Endothelial cell of hepatic sinusoid (primary cell): ENCODE measurements at regions not wholly inside any gene's neighbourhood (a gene's known extent, or its start where the extent isn't known, plus 50 kb on each side); places are given as distances from the start of the nearest gene placed in this dataset.
"Not testable (repeated sequence)": the region's sequence is repeated elsewhere in the genome, so short reads cannot be mapped to it uniquely, and the experiment has no call there.

Source experiments
- in situ Hi-C: cut with HindIII; loops from 2 replicates; pipeline ENCODE4 v1.10.0; 2017; ENCODE audit warnings: low sequenced_read_pairs

DNA sequence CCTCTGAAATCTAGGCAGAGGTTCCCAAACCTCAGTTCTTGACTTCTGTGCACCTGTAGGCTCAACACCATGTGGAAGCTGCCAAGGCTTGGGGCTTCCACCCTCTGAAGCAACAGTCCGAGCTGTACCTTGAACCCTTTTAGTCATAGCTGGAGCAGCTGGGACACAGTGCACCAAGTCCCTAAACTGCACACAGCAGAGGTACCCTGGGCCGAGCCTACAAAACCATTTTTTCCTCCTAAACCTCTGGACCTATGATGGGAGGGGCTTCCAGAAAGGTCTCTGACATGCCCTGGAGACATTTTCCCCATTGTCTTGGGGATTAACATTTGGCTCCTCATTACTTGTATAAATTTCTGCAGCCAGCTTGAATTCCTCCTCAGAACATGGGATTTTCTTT, 168.8 kb downstream of the TLE3 start:
- in situ Hi-C loops: not testable (repeated sequence)

DNA sequence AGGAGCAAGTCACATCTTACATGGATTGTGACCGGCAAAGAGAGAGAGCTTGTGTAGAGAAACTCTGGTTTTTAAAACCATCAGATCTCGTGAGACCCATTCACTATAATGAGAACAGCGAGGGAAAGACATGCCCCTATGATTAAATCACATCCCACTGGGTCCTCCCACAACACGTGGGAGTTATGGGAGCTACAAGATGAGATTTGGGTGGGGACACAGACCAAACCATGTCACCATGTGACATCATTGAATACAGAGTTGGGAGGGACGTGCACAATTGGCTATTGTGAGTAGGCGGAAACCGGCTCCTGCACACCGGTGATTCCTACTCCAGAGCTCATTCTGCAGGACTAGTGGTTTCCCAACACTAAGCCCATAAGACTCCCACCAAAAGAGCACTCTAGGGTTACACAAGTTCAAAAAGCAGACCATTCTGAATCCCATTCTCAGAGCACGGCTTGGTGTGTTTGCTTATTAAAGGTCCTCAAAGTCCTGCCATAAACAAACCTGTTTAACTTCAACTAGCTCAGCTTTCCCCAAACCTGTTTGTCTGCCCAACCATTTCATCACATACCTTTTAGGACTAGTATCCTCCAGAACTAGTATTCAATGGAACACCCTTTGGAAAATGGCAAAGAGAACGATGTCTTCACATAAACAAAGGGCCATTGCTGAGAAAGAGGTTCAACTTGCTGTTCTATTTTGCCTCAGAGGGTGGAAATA, 167.6 kb downstream of the TLE3 start:
- in situ Hi-C loops: no loop called here

DNA sequence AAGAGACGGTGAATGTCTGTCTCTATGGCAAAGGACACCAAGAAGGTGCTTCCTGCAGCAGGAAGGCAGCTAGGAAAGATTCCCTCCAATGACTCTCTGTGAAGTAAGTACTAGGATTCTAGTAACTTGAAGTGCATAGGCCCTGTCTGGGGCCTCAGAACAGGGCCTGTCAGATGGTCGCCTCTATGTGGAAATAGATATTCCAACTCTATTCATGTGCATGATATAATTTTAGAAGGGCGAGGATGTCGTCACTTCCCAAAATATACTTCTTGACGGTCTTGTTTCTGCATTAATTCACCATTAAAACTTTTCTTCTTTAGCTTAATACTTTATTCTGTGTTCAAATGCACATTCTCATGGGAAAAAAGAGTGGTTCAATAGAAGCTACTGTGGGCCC, 167.0 kb downstream of the TLE3 start:
- in situ Hi-C loops: no loop called here

DNA sequence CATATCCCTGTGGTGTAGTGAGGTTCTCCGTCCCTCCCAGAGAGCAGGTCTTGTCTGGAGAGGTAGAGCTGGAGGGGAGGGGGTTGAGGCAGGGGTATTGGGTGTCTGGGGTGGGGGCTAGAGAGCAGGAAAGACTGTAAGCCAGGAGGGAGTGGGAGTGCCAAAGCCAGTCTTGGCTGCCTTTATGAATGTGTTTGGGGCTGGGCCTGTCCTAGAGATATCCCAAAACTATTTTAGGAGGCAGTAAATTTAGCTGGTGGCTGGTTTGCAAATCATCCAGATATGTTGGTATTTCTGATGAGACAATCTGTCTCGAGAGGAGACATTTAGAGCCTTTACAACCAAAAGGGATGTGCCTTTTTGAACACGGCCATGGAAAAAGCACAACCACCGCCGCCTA, 166.6 kb downstream of the TLE3 start:
- in situ Hi-C loops: no loop called here

DNA sequence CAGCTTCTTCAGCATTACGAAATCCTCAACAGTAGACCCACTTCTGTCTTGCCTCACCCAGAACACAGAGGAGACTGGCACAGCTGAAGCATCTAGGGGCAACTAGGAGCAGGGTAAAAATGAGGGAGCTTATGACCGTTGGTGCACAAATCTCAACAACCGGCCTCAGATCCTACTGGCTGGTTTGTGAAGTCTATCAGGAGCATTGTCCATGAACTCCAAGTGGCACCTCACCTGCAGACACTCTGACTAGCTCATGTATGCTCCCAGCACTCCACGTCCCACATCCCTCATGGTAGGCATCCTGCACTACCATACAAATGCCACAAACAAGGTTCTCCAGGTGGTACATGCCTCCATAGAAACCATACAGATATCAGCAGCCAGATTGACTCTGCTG, 163.1 kb downstream of the TLE3 start:
- in situ Hi-C loops: no loop called here

DNA sequence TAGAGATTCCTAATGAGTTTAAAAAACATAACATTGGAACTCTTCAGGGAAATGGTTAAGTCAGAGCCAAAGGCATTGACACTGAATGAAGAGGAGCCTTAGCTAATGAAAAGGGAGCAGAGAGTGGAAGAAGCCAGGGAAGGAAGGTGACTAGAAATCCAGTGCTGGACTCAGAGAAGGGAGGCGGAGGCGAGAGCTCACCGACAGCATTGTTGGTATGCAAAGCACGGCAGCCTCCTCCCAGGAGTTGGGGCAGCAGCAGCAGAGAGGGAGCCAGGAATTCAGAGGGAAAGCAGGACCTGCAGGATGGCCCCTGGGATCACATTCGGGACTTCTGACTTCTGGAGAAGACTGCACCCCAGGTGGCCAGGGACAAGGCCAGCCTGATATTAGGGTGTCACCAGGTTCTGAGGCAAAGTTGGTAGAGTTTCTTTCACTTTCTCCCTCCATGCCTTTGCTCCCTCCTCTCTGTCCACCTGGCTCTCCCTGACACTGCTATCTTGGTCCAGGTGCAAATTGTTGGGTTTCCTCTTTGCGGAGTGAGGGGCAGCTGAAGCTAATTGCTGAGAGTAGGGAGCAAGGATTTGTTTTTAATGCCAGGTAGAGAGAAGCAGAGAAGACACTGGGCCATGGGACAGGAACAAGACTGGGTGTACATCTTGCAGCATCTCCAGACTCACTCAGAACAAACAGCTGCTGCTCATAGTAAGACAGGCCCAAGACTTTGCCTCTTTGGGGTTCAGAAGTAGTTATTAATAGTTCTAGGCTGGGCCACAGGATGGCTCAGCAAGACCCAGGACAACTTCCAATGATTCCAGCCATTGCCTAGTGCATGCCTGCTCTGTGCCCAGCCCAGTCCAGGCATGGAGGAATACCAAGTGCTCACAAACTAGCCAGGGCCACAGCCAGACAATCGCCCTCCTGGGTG, 157.9 kb downstream of the TLE3 start:
- in situ Hi-C loops: no loop called here

DNA sequence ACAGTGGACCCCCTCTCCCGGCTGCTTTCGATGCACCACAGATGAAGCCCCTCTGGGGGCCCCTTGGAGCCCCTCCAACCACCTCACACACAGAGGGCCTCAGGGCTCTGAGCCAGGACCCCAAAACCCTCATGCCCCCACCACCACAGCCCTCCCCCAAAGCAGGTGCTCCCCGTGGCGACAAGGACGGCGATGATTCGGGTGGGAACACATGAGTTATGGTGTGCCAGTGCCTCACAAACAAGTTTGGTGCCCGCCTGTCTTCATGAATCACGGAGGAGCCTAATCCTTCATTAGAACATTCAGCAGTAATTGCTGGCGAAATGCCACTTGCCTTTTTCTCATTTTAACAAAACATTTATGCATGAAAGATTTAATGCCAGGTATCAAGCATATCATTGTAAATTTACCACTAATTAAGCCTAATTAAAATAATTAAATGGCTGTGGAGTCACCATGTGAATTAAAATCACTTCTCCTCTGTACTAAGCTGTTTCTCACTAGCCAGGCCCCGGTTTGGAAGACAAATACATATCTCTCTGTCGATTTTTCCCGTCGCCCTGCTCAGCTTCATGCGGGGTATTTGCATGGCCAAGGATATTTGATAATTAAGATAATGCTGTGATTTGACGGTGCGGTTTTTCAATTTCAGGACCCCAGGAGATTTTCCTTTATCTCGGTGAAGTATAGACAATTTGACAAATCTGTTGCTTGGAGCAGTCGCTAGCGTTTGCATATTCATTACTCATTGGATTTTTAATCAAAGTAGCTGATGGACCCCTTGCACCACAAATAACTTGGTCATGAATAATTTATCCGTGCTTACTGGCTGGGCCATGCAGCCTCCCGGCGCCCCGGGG, 157.0 kb downstream of the TLE3 start:
- in situ Hi-C loops: no loop called here

DNA sequence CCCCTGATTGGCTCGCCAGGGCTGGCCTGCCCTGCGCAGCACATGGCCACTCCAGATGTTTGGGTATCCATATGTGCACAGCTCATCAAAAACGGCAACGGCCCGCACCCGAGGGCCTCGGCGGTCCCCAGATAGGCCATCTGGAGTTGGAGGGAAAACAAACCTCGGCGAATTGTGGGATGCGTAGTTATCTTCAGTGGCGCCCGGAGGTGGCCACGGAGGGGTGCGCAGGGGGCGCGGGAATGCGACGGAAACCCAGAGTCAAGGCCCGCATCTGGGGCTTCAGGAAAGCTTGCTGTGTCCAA, 156.5 kb downstream of the TLE3 start:
- in situ Hi-C loops: no loop called here

DNA sequence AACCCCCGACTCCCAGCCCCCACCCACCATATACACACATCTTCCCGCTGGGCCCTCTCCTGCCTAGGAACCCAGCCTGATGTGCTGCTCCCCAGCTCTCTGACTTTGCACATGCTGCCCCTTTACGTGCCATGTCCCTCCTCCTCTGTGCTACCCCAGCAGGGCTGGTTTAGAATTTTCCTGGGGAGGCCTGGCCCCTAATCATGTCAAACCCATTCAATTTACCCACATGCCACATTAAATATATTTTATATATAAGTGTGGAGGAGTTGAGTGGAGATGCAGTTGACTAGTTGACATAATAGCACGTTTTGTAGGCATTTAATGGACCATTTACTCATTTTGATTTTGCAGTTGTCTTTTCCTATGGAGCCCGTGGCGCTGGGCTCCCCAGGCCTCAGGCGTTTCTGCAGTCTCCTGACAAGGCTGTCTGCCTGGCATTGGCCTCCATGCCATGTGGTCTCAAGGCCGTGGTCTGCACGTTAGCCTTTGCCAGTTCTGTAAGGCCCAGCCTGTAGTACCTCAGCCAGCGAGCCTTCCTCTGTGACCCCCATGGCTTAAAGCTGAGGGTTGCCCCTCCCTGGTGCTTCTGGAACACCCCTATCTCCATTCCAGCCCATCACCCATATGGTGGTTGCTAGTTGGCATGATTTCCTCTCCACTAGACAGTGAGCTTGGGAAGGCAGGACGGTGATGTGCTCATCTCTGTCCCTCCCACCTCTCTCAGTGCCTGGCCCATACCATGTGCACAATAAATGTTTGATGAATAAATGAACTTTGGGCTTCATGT, 155.8 kb downstream of the TLE3 start:
- in situ Hi-C loops: no loop called here

DNA sequence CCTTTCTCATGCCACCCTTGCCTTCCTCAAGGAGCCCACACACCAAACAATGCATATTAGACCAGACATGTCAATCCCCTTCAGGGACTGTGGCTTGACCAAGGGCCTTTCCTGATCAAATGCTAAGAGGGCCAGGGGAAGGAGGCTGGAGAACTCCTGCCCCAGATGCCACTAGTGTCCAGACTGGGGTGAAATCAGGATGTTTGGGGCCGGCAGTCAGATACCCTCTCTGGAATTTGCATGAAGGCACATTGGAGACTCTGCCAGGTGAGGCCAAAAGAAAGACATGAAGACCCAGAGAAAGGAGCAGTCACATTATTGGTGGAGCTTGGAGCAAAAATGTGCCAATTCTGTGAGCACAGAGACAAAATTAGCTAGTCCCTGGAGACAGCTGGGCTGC, 154.1 kb downstream of the TLE3 start:
- in situ Hi-C loops: no loop called here

DNA sequence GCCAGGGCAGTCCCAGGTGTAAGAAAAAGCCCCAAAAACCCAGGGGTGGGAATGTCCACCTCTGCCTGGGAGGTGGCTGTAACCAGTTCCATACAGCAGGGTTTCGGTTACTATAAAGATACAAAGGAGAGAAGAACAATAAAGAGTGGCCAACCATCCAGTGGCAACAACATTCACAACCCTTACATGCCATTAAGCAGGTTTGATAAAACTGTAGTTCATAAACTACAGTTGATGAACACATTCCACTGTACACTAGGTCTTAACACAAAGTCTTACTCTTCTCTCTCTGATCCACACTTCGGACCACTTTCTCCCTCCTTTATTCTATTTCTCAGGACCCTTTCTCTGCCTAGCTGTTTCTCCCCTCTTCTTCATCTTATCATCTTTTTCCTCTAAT, 152.0 kb downstream of the TLE3 start:
- in situ Hi-C loops: no loop called here

DNA sequence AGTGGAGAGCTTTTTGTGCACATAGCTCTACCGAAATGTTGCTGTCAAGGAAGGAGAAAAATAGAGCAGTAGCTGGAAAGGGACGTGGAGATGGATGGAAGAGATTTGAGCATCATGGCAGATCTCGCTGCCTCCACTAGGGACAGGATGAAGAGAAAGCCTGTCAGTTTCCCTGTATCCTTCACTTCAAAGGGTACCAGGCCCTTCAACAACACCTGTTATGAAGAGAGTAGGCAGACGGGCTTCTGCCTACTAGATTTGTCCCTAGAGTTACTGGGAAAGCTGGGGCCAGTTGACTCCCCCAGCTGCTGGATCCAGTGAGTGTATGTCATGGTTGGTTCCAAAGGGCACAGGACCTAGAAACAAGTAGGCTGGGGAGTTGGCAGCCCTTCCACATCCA, 150.8 kb downstream of the TLE3 start:
- in situ Hi-C loops: no loop called here

DNA sequence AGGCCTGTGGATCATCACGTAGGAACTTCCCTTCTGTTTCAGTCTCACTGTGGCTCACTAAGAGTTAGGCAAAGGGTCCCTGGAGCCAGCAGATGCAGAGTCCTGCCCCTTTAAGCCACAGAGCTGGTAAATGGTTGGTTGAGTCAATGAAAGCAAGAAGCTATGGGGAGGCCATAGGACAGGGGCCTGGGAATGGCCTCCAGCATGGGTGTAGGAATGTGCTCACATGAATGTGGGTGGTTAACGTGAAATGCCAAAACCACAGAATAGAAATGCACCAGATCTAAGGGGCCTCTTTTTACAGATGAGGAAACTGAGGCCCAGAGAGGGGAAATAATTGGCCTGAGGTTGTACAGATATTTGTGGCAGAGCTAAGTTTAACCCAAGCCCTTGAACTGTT, 150.3 kb downstream of the TLE3 start:
- in situ Hi-C loops: no loop called here

DNA sequence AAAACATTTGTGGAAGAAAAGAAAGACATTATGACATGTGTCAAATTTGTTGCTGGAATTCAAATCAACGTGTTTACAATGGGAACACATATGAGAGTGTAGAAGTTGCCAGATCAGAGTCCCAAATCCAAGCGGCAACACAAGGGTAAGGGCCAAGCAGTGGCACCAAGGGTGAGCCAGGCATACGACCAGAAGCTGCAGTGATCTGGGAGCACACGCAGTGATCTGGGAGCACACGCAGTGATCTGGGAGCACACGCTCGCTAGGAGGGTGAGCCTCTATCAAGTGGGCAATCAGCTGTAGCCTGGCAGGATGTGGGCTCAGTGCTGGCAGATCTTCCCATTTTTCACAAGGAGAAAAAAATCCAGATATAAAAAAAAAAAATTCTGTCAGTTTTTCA, 148.2 kb downstream of the TLE3 start:
- in situ Hi-C loops: no loop called here

DNA sequence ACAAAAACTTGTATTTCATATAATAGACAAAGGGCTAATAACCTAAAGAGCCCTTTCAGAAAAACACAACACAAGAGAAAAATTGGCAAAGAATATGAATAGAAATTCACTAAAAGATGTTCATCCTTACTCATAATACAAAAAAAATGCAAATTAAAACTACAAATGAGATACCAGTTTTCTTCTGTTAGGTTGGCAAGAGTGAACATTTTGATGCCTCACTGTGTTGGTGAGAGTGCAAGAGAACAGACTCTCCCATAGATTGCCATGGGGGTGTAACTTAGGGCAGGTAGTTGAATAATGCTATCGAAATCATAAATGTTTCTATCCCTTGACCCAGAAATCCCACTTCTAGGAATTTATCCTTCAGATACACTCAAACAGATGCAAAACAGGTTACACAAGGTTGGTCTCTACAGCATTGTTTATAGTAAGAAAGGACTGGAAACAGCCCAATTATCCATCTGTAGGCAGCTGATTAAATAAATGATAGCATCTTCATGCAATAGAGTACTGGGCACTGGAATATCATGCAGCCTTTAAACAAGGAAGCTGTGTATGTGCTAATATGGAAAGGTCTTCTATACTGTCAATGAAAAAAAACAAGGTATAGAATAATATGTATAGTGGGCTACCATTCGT, 146.3 kb downstream of the TLE3 start:
- in situ Hi-C loops: no loop called here

DNA sequence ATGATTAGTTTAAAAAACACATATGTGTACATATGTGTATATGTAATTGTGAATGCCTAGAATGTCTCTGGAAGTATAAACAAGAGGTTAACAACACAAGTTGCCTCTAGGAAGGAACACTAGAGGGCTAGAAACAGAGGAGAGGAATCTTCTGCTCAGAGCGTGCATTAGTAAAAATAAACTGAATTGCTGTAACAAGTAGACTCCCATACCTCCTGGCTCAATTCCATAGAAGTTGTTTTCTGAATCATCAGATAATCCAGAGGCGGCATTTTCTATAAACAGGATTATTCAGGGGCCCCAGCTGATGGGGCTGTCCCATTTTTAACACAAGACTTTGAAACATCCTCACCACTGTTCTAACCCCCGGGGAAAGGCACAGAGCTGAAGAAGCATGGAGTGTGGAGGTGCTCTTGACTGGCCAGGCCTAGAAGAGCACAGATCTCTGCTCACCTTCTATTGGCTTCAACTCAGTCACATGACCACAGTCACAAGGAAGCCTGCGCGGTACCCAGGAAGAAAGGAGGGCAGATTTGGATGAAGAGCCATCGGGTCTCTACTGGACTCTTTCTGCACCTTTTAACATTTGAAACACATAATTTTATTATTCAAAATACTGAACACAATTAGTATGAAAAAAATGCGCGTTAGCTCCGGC, 145.7 kb downstream of the TLE3 start:
- in situ Hi-C loops: no loop called here

DNA sequence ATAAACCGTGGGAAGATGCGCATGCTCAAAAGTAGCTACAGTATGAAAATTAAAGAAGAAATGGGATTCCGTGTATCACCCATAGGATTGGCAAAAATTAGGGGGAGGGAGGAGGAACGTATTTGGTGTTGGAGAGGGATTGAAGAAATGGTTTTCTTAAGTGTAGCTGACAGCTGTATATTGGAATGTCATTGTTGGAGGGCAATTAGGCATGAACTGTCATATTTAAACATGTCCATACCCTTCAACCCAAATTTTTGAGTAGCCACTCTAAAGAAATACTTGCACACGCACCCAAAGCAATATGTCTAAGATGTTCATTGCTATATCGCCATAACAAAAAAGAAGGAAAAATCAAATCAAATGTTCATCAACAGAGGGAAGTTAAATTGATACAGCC, 144.7 kb downstream of the TLE3 start:
- in situ Hi-C loops: no loop called here

DNA sequence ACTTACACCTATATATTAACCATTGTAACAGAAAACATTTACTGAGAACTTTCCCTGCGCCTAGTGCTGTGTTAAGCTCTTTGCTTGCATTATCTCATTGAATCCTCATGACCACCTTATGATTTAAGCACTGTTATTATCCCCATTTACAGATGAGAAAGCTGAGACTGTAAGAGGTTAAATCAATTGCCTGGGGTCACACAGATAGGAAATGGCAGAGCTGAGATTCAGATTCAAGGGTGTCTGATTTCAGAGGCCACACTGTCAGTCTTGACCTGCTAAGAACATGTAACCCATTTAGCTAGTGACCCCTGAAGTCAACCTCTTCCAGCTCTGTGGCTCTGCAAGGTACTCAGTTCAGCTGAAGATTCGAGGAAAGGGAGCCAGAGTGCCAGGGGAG, 143.9 kb downstream of the TLE3 start:
- in situ Hi-C loops: no loop called here

DNA sequence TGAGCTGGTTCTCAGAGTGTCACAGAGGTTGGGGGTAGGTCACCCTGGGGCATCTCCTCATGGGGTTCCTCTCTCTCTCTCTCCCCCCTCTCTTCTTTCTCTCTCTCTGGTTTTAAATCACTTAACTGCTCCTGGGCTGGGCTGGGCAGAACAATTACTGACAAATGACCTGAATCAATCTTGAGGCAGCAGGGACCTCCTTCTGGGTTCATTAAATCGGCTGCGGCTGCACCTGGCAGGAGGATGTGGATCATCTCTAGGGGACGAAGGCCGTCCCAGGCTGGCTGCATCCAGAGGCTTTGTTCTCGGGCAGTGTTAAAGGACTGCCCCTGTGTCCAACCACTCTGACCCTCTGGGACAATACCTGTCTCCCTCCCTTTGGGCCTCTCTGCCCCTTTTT, 143.1 kb downstream of the TLE3 start:
- in situ Hi-C loops: loop anchor here (5.0 kb wide), 1 partner anchor 53 kb away; no protein-coding TSS in a partner anchor
